GM18867 (cell line): ENCODE measurements at regions not wholly inside any gene's neighbourhood (a gene's known extent, or its start where the extent isn't known, plus 50 kb on each side); places are given as distances from the start of the nearest gene placed in this dataset.

Source experiments
- ATAC-seq: cut with Tn5 transposase; IDR thresholded peaks from one replicate; pipeline ENCODE4 v1.9.1; 2021; ENCODE audit warnings: mild to moderate bottlenecking, moderate library complexity; ENCODE audit not compliant: unreplicated experiment

DNA sequence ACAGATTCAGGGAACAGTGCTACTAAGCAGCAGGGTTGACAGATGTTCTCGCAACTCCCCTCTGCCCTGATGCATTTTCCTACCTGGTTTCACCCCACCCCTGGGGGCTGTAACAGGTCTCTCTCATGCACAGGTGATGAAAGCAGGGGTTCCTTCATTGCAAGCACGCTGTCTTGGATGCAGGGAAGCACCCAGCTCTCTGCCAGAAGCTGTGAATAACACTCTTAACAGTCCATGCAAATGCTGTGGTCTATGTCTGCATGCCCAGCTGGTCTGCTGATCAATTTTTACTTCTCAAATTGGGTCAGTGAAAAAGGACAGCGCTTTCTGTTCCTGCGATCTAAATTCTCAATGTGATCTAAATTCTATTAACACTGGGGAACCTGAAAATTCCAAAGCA lies 246.3 kb upstream of the TSHZ3 start:
- no peak for ATAC-seq

DNA sequence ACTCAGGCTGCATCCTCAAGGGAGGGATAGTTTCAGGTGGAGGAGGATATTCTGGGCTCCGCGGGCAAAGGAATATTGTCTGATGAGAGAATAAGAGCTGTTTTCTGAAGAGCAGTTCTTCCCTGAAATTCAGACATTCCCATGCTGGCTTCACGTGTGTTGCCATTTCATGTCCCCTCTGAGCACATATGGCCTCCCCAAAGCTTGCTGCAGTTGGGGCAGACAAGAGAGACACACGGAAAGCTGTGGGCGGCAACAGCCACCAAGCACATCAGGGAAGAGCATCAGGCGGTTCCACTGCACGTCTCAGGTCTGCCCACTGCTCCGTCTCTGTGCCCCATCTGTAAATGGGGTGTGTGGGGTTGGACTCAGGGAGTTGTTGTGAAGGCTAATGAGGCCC lies 247.5 kb upstream of the TSHZ3 start:
- no peak for ATAC-seq

- ATAC-seq, result no peak
Measured at GRCh38 chr19:31597616-31598015, 248.4 kb upstream of the TSHZ3 start.

DNA sequence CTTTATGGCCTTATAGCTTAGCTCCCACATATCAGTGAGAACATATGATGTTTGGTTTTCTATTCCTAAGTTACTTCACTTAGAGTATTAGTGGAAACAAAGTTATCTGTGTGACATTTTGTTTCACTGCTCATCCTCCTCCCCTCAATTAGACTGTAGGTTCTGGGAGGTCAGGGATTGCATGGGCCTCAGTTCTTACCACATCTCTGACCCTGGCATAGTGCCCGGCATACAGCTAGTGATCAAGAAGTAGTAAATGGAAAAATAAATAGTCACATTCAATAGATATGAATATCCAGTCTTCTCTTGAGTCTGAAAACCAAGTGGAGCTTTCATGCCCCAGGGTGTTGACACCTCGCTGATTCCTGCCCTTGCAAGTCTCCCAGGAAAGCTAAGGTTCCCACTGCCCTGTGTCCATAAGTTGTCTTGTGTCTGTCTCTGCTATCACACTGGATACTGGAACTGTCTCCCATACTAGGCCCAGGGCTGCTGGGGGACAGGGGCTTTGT lies 249.5 kb upstream of the TSHZ3 start:
- no peak for ATAC-seq

DNA sequence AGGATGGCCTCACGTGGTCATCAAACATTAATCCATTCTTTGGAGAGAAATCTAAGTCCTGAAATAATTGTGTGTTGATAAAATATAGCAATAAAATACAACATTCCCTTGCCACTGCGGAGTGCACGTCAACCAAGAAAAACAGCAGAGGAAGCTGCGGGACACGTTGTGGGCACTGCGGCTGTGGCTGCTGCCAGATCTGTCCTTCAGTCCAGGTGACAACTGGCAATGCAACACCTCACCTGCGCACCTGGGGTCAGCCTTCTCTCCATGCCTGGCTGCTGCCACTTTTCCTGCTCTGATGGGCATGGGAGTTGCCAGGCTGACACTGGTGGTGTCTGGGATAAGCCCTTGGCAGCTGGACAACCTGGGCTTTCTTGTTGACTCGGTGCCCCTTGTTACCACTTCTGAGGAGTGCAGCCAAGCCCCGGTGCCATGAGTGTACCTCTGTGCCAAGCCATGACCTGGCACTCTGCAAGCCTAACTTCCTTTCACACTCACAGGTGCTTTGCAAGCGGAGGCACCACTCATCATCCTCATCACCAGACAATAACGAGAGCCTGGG lies 251.6 kb upstream of the TSHZ3 start:
- no peak for ATAC-seq

DNA sequence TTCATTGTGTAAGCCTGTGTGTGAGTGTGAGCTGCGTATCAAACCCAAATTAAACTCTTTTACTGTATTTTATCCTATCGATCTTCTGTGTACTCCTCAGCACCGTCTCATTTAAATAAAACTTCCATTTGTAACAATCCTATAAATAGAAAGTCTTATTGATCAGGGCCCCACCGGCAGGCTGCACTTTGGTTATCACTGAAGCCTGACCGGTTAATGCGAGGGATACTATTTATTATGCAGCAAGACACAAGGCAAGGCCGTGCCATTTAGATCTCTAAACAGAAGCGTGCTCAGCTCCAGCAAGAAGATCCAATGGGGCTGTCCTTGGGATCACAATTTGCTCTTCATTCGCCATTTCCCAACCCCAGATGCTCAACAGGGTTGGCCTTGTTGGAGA lies 252.6 kb upstream of the TSHZ3 start:
- ATAC-seq, result no peak

DNA sequence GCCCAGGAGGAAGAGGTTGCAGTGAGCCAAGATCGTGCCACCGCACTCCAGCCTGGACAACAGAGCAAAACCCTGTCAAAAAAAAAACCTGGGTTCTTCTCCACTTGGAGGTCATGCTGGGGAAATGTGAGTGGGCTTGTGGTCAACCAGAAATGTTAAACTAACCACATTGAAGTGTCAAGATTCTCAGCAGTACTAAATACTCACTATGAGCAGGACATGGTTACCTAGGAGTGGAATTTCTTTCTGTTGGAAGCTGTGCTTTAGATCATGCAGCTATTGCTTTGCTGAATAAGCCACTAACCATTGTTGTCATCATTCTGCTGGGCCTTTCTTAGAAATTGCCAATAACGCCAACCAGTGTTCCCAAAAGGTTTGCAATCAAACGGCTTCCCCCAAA lies 253.3 kb upstream of the TSHZ3 start:
- ATAC-seq, result no peak

DNA sequence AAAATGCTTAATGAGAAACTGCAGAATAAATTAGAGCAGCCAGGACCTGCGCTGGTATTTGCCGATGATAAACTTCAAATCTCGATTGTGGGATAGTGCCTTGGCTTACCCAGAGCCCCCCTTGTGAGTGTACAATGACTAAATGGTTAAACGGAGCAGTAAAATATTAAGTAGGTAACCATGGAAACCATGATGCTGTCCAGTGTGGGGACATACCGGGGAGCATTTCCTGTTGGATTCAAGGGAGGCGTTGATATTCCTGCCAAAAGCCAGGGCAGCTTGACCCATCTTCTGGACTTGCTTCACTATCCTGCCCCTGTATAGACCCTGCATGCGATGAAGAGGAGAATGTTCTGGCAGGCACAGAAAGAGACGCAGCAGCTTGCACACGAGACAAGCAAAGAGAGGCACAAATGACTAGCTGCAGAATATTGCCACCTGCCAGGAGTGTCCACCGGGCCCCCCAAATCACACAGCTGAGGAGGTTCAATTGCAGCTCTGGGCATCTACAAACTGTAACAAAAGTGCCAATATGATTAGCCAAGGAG lies 255.3 kb upstream of the TSHZ3 start:
- ATAC-seq, result no peak

GRCh38 chr19:31610018-31610417 lies 260.8 kb upstream of the TSHZ3 start:
- no peak for ATAC-seq

DNA sequence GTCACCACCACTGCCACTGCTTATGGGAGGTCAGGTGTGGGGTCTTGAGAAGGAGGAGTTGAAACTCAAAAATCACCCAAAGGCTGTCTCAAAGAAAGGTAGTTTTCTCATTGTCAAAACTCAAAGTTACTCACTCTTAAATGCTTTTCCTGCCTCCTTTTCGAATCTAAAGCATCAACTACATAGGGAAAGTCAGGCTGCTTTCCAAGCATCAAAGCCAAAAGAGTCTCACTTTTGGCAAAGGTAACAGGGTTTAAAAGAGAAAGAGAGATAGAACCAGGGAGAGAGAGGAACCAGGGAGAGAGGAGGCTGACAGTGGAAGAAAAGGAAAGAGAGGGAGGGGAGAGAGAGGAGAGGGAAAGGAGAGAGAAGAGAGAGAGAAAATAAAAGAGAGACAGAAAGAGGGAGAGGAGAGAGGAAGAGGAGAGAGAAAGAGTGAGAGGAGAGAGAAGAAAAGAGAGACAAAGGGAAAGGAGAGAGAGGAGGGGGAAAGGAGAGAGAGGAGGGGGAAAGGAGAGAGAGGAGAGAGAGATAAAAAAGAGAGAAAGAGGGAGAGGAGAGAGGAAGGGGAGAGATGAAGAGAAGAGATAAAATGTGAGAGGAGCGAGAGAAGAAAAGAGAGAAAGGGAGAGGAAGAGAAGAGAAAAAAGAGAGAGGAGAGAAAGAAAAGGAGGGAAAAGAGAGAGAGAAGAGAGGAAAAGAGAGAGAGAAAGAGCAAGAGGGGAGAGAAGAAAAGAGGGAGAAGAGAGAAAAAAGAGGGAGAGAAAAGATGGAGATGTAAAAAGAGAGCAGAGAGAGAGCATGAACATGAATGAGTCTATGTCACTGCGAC lies 262.0 kb upstream of the TSHZ3 start:
- ATAC-seq, result no peak

GRCh38 chr19:31612873-31613272 lies 263.6 kb upstream of the TSHZ3 start:
- no peak for ATAC-seq

GRCh38 chr19:31613683-31614219 lies 264.5 kb upstream of the TSHZ3 start:
- ATAC-seq, result no peak

DNA sequence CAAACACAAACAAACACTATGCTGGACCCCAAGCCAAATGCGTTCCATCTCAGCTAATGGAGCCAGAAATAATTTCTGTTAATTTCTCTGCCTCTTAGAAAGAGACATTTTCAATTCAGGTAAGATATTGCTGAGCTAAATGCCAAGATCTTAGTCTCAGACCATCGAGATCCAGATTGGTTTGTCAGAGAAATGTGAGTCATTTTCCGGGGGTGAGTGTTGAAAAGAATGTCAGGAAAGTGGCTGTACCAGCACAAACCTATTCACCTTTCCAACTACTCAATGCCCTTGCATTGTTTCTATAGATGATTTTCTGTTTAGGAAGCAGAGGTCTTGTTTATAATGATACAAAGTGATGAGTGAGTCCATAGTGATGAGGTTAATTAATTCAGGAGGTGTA lies 266.8 kb upstream of the TSHZ3 start:
- no peak for ATAC-seq

DNA sequence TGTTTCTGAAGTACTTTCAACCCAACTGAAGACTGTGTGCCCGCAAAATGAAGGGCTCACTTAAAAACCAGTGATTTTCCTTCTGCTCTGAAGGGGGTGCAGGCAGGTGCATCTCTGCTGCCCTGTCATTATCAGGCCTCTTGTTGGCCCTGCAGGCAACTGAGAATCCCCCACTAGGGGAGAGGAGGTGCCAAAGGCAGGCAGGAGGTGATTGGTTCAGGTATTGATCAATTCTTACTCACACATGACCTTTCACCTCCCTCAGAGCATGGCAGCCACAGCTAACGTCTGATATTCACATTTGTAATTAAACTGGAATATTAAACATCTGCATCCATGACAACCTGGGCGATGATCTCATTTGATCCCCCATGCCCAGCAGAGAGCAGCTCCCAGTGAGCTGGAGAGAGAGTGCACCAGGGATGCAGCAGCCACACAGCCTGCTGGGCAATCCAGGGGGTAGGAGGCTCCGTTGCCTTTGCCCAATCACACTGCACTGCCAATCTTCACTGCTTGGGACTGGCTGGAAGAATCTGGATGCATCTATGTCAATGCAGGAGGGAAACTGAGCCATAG lies 267.9 kb upstream of the TSHZ3 start:
- ATAC-seq, result no peak

DNA sequence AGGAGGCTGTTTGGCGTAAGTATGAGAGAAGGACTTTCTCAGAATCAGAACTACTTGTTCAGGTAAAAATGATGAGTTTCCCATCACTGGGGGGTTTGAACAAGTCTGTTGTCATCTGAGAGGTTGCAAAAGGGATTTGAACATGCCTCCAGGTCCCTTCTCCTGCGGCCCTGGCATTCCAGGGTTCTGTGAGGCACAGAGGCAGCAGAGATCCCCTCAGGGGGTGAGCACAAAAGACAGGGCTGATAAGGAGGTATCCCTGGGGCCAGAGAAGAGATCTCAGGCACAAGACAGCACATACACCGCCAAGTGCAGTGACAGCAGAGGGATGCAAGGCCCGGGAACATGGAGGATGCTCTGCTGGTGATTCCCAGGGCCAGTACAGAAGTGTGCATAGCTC lies 275.8 kb upstream of the TSHZ3 start:
- ATAC-seq, result no peak

GRCh38 chr19:31625575-31625974 lies 276.3 kb upstream of the TSHZ3 start:
- ATAC-seq, result no peak

GRCh38 chr19:31626941-31627340 lies 277.7 kb upstream of the TSHZ3 start:
- no peak for ATAC-seq

GRCh38 chr19:31627620-31628365 lies 278.6 kb upstream of the TSHZ3 start:
- no peak for ATAC-seq

GRCh38 chr19:31629579-31630363 lies 280.5 kb upstream of the TSHZ3 start:
- no peak for ATAC-seq

DNA sequence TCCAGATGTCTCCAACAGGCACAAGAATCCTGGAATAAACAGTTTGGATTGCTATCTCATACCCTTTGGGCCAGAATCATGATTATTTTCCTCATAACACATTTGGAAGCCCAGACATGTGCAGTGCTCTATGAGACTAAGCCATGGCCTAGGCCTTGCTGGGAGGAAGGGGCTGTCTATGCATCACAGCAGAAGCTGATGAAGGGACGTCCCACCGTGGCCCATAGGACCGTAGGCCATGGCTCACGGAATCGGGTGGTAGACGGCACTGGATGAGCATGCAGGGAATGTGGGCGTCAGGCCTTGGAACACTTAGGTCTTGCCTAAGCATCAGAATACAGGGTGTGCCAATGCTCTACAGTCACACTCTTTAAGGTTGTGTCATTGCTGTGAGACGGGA lies 283.8 kb upstream of the TSHZ3 start:
- no peak for ATAC-seq
